HFF-Myc (cell line): ENCODE measurements at regions not wholly inside any gene's neighbourhood (a gene's known extent, or its start where the extent isn't known, plus 50 kb on each side); places are given as distances from the start of the nearest gene placed in this dataset.

ENCODE experiments used
- DNase-seq: peaks from one replicate; pipeline ENCODE4 v3.0.0-alpha.2; 2011; ENCODE audit warnings: low read depth; ENCODE audit errors: extremely low read depth
- H3K4me3 ChIP-seq: replicated peaks from 2 replicates; pipeline ENCODE4 v1.5.1; 2011; ENCODE audit warnings: low read depth, mild to moderate bottlenecking, control low read depth, low read length
- TF ChIP-seq, protein P1 (sequence below): IDR thresholded peaks from 2 replicates; pipeline ENCODE4 v1.5.1; 2012; ENCODE audit warnings: mild to moderate bottlenecking, low read depth, low read length, control low read depth; ENCODE audit errors: missing control alignments

DNA sequence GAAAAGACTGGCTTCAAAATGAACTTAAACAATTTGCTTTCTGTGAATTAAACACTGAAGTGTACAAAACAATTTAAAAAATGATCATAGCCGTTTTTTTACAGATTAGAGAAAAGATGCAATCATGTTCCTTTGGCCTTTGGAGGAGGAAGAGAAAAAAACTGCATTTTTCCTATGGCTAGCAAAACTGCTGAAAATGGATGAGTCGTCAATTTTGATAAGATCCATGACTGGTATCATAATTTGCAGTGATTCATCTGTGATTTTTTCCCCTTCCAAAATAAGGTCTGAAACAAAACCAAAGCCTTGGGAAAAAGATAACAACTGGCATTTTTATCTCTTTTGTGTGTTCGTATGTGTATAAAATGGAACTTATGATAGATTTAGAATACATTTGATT lies 255.6 kb upstream of the SATB1 start:
- H3K4me3 ChIP-seq, result no peak overlapping the region
- no peak for DNase-seq
- TF ChIP-seq, protein P1, sequence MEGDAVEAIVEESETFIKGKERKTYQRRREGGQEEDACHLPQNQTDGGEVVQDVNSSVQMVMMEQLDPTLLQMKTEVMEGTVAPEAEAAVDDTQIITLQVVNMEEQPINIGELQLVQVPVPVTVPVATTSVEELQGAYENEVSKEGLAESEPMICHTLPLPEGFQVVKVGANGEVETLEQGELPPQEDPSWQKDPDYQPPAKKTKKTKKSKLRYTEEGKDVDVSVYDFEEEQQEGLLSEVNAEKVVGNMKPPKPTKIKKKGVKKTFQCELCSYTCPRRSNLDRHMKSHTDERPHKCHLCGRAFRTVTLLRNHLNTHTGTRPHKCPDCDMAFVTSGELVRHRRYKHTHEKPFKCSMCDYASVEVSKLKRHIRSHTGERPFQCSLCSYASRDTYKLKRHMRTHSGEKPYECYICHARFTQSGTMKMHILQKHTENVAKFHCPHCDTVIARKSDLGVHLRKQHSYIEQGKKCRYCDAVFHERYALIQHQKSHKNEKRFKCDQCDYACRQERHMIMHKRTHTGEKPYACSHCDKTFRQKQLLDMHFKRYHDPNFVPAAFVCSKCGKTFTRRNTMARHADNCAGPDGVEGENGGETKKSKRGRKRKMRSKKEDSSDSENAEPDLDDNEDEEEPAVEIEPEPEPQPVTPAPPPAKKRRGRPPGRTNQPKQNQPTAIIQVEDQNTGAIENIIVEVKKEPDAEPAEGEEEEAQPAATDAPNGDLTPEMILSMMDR, result no peak

DNA sequence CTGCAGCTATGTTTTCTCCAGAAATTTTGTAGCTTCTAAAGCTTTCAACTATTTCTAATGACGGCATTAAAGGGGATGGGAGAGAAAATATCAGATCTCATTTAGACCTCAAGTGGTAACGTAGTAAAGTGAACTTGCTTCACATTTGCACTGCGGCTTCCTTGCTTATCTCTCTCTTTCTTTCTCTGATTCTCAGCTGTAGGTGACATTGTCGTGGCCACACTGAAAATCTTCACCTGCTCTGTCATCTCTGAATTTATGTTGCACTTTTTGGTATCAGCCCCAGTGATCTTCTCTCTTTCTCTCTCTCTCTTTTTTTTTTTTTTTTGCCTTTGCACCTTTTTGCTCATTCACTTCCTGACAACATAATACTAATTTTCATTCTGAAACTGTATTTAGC lies 254.1 kb upstream of the SATB1 start:
- TF ChIP-seq, protein P1, result no peak
- H3K4me3 ChIP-seq, result no peak overlapping the region
- DNase-seq, result no peak

DNA sequence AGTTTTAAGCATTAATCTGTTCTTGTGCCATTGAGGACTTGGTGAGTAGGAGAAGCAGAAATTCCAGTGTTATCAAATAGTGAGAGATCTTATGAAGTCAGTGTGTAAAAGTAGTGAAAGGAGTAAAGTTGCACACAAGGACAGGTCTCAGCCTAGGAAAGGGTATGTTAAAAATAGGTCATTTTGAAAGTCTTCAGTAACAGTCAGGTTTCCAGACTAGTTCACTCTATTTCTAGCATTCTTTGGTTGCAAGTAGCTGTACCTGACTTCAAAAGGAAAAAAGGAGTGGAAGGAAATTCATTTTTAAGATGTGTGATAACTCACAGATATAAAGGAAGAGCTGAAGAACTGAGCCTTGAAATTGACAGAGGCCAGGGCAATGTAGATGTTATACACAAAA lies 250.1 kb upstream of the SATB1 start:
- no peak overlapping the region for H3K4me3 ChIP-seq
- DNase-seq, result no peak
- TF ChIP-seq, protein P1, result no peak

DNA sequence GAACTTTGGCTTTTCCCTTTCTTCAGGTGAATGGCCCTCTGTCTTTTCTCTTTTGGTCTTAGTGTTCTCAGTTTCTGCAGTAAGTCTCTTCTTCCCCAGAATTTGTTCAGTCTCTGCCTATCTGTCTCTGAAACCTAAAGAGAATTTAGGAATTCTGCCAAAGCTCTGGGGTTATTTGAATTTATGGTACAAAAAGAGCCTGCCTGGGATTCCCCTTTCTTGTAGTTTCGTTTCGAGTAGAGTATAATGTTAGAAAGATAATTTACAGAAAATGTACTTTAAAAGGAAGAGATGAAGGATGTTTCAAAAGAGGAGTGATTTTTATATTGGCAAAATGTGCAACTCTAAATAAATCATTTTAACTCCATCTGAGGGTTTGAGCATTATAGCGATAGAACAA lies 247.4 kb upstream of the SATB1 start:
- TF ChIP-seq, protein P1, result no peak
- DNase-seq, result no peak

DNA sequence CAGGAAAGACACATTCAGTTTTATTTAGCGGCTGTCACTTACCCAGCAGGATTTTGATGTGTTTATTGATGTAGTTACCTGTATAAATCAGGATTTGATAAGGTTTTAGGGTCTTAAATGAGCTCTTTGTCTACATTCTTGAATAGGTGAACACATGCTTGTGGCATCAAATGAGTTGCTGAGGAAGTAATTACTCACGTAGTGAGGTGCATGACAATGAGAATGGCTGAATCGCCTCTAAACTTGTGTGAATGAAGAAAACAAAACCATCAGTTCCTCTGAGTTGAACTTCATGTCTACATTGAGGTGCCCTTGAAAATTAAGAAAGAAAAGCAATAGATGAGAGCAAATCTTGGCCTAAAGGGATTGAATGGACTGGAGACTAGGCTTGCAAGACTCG lies 245.6 kb upstream of the SATB1 start:
- H3K4me3 ChIP-seq, result no peak overlapping the region
- DNase-seq, result no peak

More for the DNA sequence above, 247.4 kb upstream of the SATB1 start:
- H3K4me3 ChIP-seq, result no peak overlapping the region

DNA sequence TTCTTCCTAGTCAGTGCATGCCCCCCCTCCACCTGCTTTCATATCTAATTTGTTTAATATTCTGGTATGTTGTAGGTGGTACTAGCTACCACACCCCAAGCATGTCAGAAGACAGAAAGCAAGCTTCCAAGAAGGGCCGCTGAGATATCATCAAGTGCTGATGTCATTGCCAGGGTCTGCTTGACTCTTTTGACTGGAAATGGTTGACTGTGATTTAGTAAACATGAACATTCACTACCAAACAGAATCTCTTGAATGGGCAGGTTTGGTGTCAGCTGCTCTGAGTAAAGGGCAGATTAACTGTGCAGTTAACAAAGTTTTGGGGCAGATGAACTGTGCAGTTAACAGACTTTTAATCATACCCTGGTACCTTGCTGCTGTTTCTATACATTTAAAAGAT lies 244.2 kb upstream of the SATB1 start:
- TF ChIP-seq, protein P1, result no peak
- no peak for DNase-seq
- no peak overlapping the region for H3K4me3 ChIP-seq

More for the DNA sequence above, 245.6 kb upstream of the SATB1 start:
- TF ChIP-seq, protein P1, result no peak

DNA sequence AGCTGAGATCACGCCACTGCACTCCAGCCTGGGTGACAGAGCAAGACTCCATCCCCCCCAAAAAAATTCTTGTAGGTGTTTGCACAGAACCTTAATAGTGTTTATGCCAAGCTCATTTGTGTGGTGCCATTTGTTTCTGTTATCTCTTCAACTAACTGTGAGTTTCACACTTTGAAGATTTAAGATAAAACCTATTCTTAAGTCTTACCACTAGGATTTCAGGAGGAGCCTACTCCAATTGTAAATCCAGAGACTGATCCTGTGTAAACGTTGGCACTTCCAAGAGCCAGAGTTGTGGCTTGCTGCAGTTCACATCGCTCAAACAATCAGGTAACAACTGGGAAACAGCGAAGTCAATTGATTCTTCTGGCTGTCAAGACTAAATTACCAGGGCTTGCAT lies 242.4 kb upstream of the SATB1 start:
- H3K4me3 ChIP-seq, result no peak overlapping the region
- TF ChIP-seq, protein P1, result no peak
- DNase-seq, result no peak
